ENCODE measurements at regions not wholly inside any gene's neighbourhood (a gene's known extent, or its start where the extent isn't known, plus 50 kb on each side); places are given as distances from the start of the nearest gene placed in this dataset.

DNA sequence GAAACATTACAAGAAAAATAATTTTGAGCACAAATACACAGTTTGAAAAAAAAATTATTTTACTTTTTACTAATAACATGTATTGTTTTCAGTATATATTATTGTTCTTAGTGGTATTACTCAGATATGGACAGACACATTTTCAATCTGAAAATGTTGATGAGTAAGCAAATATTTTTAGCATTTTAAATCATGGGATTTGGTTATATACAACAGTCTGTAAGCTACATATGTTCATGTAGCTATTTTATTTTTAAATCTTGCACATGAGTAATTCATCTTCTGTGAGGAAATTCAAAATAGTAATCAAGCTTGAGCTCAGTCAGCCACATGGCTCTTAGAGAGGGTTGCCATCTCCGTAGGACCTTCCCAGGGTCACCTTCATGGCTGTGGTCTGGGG is 471.9 kb downstream of the QKI start:
- Histone ChIP-seq H3K9me3 (no peaks in the 10 kb centered on the region), H3K27me3 (no peaks in the 10 kb centered on the region), H3K27ac (no peak overlapping the region), H3K4me3 (no peak overlapping the region), H3K4me1 (no peaks in the 10 kb centered on the region), H3K36me3 (no peaks in the 10 kb centered on the region)
- TF ChIP-seq POLR2A (IDR thresholded peaks at IDR 0.05) = no peak
- TF ChIP-seq POLR2AphosphoS5 (IDR thresholded peaks at IDR 0.05; ENCODE audit: insufficient read depth in 1 of 2, low read depth in 1 of 2) = no peak
- TF ChIP-seq, protein P1, sequence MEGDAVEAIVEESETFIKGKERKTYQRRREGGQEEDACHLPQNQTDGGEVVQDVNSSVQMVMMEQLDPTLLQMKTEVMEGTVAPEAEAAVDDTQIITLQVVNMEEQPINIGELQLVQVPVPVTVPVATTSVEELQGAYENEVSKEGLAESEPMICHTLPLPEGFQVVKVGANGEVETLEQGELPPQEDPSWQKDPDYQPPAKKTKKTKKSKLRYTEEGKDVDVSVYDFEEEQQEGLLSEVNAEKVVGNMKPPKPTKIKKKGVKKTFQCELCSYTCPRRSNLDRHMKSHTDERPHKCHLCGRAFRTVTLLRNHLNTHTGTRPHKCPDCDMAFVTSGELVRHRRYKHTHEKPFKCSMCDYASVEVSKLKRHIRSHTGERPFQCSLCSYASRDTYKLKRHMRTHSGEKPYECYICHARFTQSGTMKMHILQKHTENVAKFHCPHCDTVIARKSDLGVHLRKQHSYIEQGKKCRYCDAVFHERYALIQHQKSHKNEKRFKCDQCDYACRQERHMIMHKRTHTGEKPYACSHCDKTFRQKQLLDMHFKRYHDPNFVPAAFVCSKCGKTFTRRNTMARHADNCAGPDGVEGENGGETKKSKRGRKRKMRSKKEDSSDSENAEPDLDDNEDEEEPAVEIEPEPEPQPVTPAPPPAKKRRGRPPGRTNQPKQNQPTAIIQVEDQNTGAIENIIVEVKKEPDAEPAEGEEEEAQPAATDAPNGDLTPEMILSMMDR (IDR thresholded peaks at IDR 0.05) = no peak
- no peak for DNase-seq (ENCODE audit: extremely low spot score in 2 of 2)
- intact Hi-C loops (cut with DNase I) = no loop called here

DNA sequence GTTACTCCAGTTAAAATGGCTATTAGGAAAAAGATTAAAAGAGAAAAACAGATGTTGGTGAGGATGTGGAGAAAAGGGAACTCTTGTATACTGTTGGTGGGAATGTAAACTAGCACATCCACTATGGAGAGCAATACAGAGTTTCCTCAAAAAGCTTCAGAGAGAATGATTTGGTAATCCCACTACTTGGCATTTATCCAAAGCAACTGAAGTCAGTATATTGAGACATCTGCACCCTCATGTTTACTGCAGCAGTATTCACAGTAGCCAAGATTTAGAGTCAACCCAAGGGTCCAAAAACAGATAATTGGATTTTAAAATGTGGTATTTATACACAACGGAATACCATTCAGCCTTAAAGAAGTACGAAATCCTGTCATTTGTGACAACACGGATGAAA is 469.5 kb downstream of the QKI start:
- Histone ChIP-seq H3K27ac (no peak overlapping the region), H3K27me3 (no peaks in the 10 kb centered on the region), H3K4me1 (no peaks in the 10 kb centered on the region), H3K4me3 (no peak overlapping the region), H3K36me3 (no peaks in the 10 kb centered on the region), H3K9me3 (no peaks in the 10 kb centered on the region)
- DNase-seq (ENCODE audit: extremely low spot score in 2 of 2) = no peak
- TF ChIP-seq POLR2AphosphoS5 (IDR thresholded peaks at IDR 0.05; ENCODE audit: insufficient read depth in 1 of 2, low read depth in 1 of 2) (no peak), POLR2A (IDR thresholded peaks at IDR 0.05) (no peak)
- TF ChIP-seq, protein P1 (IDR thresholded peaks at IDR 0.05) = no peak
- intact Hi-C loops (cut with DNase I) = no loop called here

DNA sequence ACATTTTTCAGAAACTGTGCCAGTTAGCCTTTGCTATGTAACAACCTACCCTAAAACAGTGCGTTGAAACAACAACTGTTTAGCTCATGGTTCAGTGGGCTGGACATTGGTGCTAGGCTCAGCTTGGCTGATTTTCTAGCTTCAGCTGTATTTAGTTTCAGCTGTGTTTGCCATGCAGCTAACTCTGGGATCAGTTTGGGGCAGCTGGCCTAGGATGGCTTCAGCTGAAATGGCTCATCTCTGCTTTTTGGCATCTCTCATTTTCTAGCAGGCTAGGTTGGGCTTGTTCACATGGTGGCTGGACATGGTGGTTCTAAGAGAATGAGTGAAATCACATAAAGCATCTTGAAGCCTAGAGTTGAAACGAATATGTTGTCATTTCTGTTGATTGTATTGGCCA is 464.2 kb downstream of the QKI start:
- H3K27me3 ChIP-seq = no peaks in the 10 kb centered on the region
- TF ChIP-seq, protein P1 (IDR thresholded peaks at IDR 0.05) = no peak
- TF ChIP-seq POLR2A (IDR thresholded peaks at IDR 0.05) = no peak
- no peak for TF ChIP-seq POLR2AphosphoS5 (IDR thresholded peaks at IDR 0.05; ENCODE audit: insufficient read depth in 1 of 2, low read depth in 1 of 2)
- H3K27ac ChIP-seq = no peak overlapping the region
- H3K36me3 ChIP-seq = no peaks in the 10 kb centered on the region
- intact Hi-C loops (cut with DNase I) = loop anchor here (5.0 kb wide), 1 partner anchor 889 kb away; no protein-coding TSS in a partner anchor
- DNase-seq (ENCODE audit: extremely low spot score in 2 of 2) = no peak
- no peaks in the 10 kb centered on the region for H3K4me1 ChIP-seq
- H3K9me3 ChIP-seq = no peaks in the 10 kb centered on the region
- no peak overlapping the region for H3K4me3 ChIP-seq

DNA sequence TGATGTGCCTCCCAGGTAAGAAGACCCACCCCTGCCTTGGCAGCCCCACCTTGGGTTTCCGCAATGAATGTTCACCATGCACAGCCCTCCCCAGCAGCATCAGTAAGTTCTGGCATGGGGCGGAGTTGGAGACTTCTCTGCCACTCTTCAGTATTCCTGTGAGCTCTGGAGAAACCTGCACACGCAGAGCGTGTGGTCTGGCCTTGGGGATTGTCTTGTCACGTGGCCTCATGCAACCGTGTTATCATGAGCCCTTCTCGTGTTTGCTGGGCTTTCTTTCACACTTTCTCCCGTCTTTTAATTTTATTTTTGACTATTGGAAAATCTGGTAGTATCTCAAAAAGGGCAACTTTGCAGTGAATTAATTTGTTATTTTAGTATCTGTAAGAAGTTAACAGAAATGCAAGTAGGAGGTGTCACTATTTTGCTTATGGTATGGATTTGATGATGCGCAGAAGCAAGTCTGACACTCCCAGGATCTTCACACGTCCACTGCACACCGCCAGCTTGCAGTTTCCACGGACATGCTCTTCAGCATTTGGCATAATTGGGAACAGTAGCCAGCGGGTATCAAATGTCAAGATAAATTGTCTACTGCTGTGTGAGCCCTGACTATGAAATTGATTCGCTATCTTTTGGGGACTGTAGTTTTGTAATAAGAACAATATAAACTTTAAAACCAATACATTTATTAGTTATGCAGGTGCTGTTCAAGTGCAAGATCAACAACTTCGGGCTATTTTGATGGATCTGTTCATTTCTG is 463.5 kb downstream of the QKI start:
- no peaks in the 10 kb centered on the region for H3K4me1 ChIP-seq
- H3K27ac ChIP-seq = no peak overlapping the region
- no peaks in the 10 kb centered on the region for H3K9me3 ChIP-seq
- DNase-seq (ENCODE audit: extremely low spot score in 2 of 2) = no peak
- H3K4me3 ChIP-seq = no peak overlapping the region
- TF ChIP-seq, protein P1 (IDR thresholded peaks at IDR 0.05) = no peak
- TF ChIP-seq POLR2AphosphoS5 (IDR thresholded peaks at IDR 0.05; ENCODE audit: insufficient read depth in 1 of 2, low read depth in 1 of 2) = no peak
- TF ChIP-seq POLR2A (IDR thresholded peaks at IDR 0.05) = no peak
- no peaks in the 10 kb centered on the region for H3K27me3 ChIP-seq
- intact Hi-C loops (cut with DNase I) = loop anchor here (5.0 kb wide), 1 partner anchor 889 kb away; no protein-coding TSS in a partner anchor
- H3K36me3 ChIP-seq = no peaks in the 10 kb centered on the region

DNA sequence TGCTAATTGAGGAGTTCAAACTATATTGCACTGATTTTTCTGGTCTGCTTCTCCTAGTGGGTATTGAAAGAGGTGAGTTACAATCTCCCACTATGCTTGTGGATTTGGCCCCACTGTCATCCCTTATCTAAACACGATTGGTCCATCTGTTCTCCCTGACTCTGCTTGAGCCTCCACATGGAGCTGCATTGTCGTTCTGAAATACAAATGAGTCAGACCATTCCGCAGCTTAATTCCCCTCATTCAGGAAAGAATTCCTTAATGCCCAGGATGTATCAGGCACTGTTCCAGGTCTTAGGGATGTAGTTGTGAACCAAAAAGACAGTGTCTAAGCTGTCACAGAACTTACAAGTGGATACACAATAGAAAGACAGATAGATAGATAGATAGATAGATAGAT is 461.9 kb downstream of the QKI start:
- Histone ChIP-seq H3K27me3 (no peaks in the 10 kb centered on the region), H3K4me1 (no peaks in the 10 kb centered on the region), H3K36me3 (no peaks in the 10 kb centered on the region), H3K9me3 (no peaks in the 10 kb centered on the region), H3K4me3 (no peak overlapping the region), H3K27ac (no peak overlapping the region)
- no peak for DNase-seq (ENCODE audit: extremely low spot score in 2 of 2)
- intact Hi-C loops (cut with DNase I) = loop anchor here (5.0 kb wide), 1 partner anchor 891 kb away; no protein-coding TSS in a partner anchor
- TF ChIP-seq POLR2A (IDR thresholded peaks at IDR 0.05) (no peak), POLR2AphosphoS5 (IDR thresholded peaks at IDR 0.05; ENCODE audit: insufficient read depth in 1 of 2, low read depth in 1 of 2) (no peak)
- TF ChIP-seq, protein P1 (IDR thresholded peaks at IDR 0.05) = no peak
